PFSK-1 (cell line): ENCODE measurements at regions not wholly inside any gene's neighbourhood (a gene's known extent, or its start where the extent isn't known, plus 50 kb on each side); places are given as distances from the start of the nearest gene placed in this dataset.

Experiments used
- FOXP2 ChIP-seq: optimal IDR thresholded peaks from 2 replicates; pipeline ENCODE3; 2011; ENCODE audit warnings: borderline replicate concordance, control low read depth, inconsistent platforms; ENCODE audit not compliant: insufficient read depth; ENCODE audit errors: extremely low read length, extremely low read depth
- POLR2AphosphoS5 ChIP-seq: IDR thresholded peaks from 2 replicates; pipeline ENCODE4 v1.6.1; 2012; ENCODE audit warnings: low read depth, mild to moderate bottlenecking, control low read depth, low read length, moderate library complexity
- SIN3A ChIP-seq: IDR thresholded peaks from 2 replicates; pipeline ENCODE4 v1.6.1; 2012; ENCODE audit warnings: mild to moderate bottlenecking, low read length, moderate library complexity, borderline replicate concordance; ENCODE audit not compliant: insufficient read depth
- TAF1 ChIP-seq: IDR thresholded peaks from 2 replicates; pipeline ENCODE4 v1.6.1; 2012; ENCODE audit warnings: low read length, control low read depth, borderline replicate concordance; ENCODE audit not compliant: insufficient read depth
- TF ChIP-seq, protein P1 (sequence below), 2 experiments: IDR thresholded peaks; 2 replicates each; pipeline versions ENCODE4 v1.6.1 to v1.8.0; 2011 to 2012; ENCODE audit warnings: low read depth in 2 of 2, low read length in 2 of 2, control low read depth in 1 of 2, inconsistent platforms in 1 of 2, mild to moderate bottlenecking in 1 of 2, moderate library complexity in 1 of 2; ENCODE audit not compliant: insufficient read depth in 1 of 2

DNA sequence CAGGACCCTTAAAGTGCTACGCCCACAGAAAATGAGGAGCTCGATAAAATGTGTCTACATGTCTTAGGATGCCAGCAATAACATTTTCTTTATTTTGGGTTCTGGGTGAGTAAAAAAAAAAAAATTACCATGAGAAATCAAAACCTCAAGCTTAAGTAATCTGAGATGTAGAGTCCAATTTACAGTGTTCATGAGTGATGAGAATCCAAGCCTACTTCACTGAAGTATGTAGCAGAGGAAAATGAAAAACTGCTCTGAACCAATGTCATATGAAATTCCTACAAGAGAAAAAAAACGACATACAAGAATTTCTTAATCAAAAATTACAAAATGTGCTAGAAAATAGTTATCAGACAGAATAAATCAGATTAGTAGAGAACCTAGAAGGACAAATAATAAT lies 274.4 kb downstream of the HTR7 start:
- TF ChIP-seq, protein P1, sequence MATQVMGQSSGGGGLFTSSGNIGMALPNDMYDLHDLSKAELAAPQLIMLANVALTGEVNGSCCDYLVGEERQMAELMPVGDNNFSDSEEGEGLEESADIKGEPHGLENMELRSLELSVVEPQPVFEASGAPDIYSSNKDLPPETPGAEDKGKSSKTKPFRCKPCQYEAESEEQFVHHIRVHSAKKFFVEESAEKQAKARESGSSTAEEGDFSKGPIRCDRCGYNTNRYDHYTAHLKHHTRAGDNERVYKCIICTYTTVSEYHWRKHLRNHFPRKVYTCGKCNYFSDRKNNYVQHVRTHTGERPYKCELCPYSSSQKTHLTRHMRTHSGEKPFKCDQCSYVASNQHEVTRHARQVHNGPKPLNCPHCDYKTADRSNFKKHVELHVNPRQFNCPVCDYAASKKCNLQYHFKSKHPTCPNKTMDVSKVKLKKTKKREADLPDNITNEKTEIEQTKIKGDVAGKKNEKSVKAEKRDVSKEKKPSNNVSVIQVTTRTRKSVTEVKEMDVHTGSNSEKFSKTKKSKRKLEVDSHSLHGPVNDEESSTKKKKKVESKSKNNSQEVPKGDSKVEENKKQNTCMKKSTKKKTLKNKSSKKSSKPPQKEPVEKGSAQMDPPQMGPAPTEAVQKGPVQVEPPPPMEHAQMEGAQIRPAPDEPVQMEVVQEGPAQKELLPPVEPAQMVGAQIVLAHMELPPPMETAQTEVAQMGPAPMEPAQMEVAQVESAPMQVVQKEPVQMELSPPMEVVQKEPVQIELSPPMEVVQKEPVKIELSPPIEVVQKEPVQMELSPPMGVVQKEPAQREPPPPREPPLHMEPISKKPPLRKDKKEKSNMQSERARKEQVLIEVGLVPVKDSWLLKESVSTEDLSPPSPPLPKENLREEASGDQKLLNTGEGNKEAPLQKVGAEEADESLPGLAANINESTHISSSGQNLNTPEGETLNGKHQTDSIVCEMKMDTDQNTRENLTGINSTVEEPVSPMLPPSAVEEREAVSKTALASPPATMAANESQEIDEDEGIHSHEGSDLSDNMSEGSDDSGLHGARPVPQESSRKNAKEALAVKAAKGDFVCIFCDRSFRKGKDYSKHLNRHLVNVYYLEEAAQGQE (IDR thresholded peaks at IDR 0.05; ENCODE audit: insufficient read depth in 1 of 2, low read depth in 2 of 2, low read length in 2 of 2): no peak
- TF ChIP-seq SIN3A (no peak), POLR2AphosphoS5 (no peak), TAF1 (no peak), FOXP2 (no peak)

DNA sequence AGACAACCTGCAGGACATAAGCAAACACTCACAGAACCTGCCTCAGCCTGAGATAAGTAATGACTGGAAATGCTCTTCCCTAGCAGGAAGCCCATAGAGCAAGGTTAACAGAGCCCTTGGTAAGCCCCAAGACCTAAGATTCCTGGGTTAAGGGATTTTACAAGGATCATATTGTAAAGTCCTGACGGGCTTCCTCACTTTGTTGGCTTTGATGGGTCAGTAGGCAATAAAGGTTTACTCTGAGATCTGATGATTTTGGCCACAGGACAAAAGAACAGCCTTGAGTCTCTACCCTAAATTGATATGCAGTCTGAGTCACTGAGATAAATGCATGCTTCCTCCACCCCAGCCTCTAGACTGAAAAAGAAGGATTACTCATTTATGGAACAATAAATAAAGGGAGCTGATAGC lies 270.8 kb downstream of the HTR7 start:
- TF ChIP-seq SIN3A (no peak), POLR2AphosphoS5 (no peak), FOXP2 (no peak), TAF1 (no peak)
- TF ChIP-seq, protein P1 (IDR thresholded peaks at IDR 0.05; ENCODE audit: insufficient read depth in 1 of 2, low read depth in 2 of 2, low read length in 2 of 2): no peak

DNA sequence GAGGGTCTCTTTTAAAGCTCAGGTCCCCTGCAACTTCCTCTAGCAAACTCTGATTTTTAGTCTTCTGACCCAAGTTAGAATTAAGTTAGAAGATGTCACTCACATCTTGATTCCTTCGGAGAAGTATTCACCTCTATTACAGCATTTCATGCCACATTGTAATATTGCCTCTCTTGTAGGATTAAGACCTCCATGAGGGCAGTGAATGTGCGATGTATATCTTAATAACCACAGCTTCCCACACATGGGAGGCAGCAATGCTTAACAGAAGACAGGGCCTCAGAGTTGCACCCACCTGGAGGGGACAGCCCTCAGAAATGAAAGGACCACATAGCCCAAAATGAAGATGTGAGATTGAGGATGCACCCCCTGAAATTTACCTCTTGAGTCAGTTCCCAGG lies 270.3 kb downstream of the HTR7 start:
- no peak for TF ChIP-seq POLR2AphosphoS5
- no peak for TF ChIP-seq TAF1
- no peak for TF ChIP-seq SIN3A

DNA sequence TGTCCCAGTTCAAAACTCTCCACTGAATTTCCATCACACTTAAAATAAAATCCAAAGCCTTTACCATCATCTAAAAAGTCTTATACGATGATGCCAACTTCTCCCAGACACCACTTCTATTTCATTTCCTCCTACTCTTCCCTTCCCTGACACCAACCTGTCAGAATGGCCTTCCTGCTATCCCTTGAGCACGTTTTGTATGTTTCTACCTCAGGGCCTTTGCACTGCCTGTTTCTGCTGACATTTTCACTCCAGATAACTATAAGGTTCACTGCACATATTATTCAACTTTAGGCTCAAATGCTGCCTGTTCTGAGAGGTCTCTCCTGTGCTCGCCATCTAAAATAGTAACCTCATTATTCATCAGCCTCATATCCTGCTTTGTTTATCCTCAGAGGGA lies 269.6 kb downstream of the HTR7 start:
- TF ChIP-seq, protein P1 (IDR thresholded peaks at IDR 0.05; ENCODE audit: insufficient read depth in 1 of 2, low read depth in 2 of 2, low read length in 2 of 2): no peak
- TF ChIP-seq SIN3A (no peak), FOXP2 (no peak), POLR2AphosphoS5 (no peak)

DNA sequence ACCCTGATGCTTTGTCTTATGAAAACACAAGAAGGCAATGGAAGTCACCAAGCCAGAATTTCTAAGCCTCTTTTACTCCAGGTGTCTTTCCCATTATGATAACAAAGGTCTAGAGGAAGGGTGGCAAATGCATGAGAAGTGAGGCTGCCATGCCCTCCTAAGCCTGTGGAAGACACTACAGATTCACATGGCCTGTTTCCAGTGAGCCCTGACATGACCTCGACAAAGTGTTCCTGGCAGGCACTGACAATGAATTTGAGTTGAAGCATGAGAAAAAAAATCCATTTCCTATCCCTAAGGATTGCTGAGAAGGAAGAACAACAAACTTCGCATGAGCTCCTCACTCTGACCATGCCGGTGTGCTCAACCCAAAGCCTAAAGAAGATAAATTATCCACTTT lies 268.0 kb downstream of the HTR7 start:
- TF ChIP-seq, protein P1 (IDR thresholded peaks at IDR 0.05; ENCODE audit: insufficient read depth in 1 of 2, low read depth in 2 of 2, low read length in 2 of 2): no peak
- TF ChIP-seq SIN3A: 0 out of 2 replicates have a peak, but pooled peaks have one; percentile 11

DNA sequence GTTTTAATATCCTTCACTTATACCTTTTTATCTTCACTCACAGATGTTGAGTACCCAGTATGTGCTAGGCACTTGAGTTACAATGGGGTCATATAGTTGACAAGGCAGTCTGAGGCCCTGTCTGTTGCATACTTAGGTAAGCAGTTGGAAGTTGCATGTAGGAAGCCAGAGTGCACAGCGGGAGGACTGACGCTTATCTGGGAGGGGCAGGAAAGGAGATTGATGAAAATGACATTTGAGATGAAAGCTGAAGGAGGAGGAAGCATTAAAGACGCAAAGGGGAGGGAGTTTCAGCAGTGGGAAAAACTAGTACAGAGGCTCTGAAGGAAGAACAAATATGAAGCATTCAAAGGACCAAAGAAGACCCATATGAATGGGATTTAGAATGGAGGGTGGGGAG lies 266.2 kb downstream of the HTR7 start:
- TF ChIP-seq, protein P1 (IDR thresholded peaks at IDR 0.05; ENCODE audit: insufficient read depth in 1 of 2, low read depth in 2 of 2, low read length in 2 of 2): no peak
- TF ChIP-seq FOXP2: no peak
- TF ChIP-seq SIN3A: no peak; the same call in 1 of the 2 replicates
- no peak for TF ChIP-seq TAF1
- TF ChIP-seq POLR2AphosphoS5: no peak
